ENCODE measurements at regions not wholly inside any gene's neighbourhood (a gene's known extent, or its start where the extent isn't known, plus 50 kb on each side); places are given as distances from the start of the nearest gene placed in this dataset.

DNA sequence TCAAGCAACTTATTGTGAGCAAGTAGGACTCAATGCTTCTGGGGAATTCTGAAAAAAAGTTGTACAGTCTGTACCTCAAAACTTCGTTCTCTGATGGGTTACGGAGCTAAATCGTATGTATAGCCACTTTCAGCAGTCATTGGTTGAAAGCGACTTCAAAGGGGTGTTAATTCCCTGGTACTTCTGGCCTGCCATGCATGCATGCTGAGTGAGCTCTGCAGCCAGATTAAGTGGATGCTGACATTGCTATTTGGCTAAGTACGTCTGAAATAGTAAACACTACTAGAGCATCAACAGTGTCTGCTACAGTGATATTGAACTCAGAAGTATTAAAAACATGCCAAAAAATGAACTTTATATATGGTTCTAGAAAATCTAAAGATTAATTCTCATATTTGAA, 1183.1 kb upstream of the PCDH20 start:
- in situ Hi-C loops (cut with HindIII; ENCODE audit: extremely low pct_ligation_motif_present, low pct_unique_long_range_greater_than_20kb), result no loop called here
- CTCF ChIA-PET (ENCODE audit: low intra/inter-chr PET ratio, low total read pairs), result no interaction called here
- Histone ChIP-seq H3K27ac (ENCODE audit: extremely low read length, insufficient read depth, low read length) (no peak overlapping the region), H3K4me1 (ENCODE audit: insufficient read depth, low read length) (no peaks in the 10 kb centered on the region), H4K20me1 (ENCODE audit: insufficient read depth, low read length) (no peaks in the 10 kb centered on the region), H3K36me3 (replicated peaks in 1 of 2; ENCODE audit: control insufficient read depth in 1 of 2, insufficient read depth in 2 of 2, low read length in 2 of 2) (no peaks in the 10 kb centered on the region), H3K27me3 (ENCODE audit: control insufficient read depth in 1 of 2, insufficient read depth in 2 of 2, low read length in 2 of 2) (no peaks in the 10 kb centered on the region), H3K9me3 (ENCODE audit: low read length) (no peaks in the 10 kb centered on the region), H3K79me2 (ENCODE audit: insufficient read depth, low read length) (no peaks in the 10 kb centered on the region), H3K4me3 (replicated peaks in 1 of 3; ENCODE audit: insufficient read depth in 1 of 3, low read depth in 2 of 3, low read length in 3 of 3) (no peak overlapping the region), H2AFZ (ENCODE audit: low read length) (no peak overlapping the region), H3K9ac (ENCODE audit: insufficient read depth, low read depth, low read length) (no peak overlapping the region), H3K4me2 (ENCODE audit: low read depth, low read length) (no peak overlapping the region)
- POLR2A ChIA-PET, result no interaction called here
- 14% methylated on average over 5 of the region's 5 CpGs for whole genome bisulfite sequencing (ENCODE audit: low lambda C conversion rate)
- BruUV-seq (replicated peaks), result no TSS peak
- intact Hi-C loops (cut with micrococcal nuclease; ENCODE audit: unreplicated experiment), result no loop called here
- FAIRE-seq, result no peak
- DNase-seq (ENCODE audit: low spot score), result no peak
- TF ChIP-seq MAFK (conservative IDR thresholded peaks at IDR 0.05 in 1 of 2, IDR thresholded peaks at IDR 0.05 in 1 of 2; ENCODE audit: low read length in 2 of 2), result 0 out of 4 replicates have a peak, but pooled peaks of 1 of the 2 experiments have one; percentile 5
- TF ChIP-seq, protein P1, sequence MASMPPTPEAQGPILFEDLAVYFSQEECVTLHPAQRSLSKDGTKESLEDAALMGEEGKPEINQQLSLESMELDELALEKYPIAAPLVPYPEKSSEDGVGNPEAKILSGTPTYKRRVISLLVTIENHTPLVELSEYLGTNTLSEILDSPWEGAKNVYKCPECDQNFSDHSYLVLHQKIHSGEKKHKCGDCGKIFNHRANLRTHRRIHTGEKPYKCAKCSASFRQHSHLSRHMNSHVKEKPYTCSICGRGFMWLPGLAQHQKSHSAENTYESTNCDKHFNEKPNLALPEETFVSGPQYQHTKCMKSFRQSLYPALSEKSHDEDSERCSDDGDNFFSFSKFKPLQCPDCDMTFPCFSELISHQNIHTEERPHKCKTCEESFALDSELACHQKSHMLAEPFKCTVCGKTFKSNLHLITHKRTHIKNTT (CRISPR knock-in tag; IDR thresholded peaks at IDR 0.05), result no peak
- no peak for ATAC-seq

DNA sequence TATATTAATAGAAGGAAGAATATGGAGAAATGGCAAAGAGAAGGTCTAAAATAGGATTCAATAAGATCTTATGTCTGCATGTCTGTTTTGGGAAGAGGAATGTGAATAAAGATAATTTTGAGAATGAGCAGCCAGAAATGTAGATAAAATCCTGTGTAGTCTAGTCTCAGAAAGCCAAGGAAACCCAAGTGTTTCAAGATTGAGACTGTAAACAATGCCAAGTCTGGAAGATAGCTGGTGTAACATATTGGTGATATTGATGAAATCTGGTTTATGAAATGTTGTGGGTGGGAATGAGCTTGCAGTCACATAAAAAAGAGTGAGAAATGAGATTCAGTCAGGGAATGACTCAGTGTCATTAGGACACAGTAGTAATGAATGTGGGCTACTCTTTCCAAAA, 1180.3 kb upstream of the PCDH20 start:
- no peaks in the 10 kb centered on the region for H3K4me1 ChIP-seq (ENCODE audit: insufficient read depth, low read length)
- no peaks in the 10 kb centered on the region for H4K20me1 ChIP-seq (ENCODE audit: insufficient read depth, low read length)
- BruUV-seq (replicated peaks), result no TSS peak
- no peaks in the 10 kb centered on the region for H3K79me2 ChIP-seq (ENCODE audit: insufficient read depth, low read length)
- H3K4me2 ChIP-seq (ENCODE audit: low read depth, low read length), result no peak overlapping the region
- H3K27ac ChIP-seq (ENCODE audit: extremely low read length, insufficient read depth, low read length), result no peak overlapping the region
- H3K27me3 ChIP-seq (ENCODE audit: control insufficient read depth in 1 of 2, insufficient read depth in 2 of 2, low read length in 2 of 2), result no peaks in the 10 kb centered on the region
- no peak for FAIRE-seq
- H3K9me3 ChIP-seq (ENCODE audit: low read length), result no peaks in the 10 kb centered on the region
- ATAC-seq, result no peak
- no peak overlapping the region for H3K9ac ChIP-seq (ENCODE audit: insufficient read depth, low read depth, low read length)
- intact Hi-C loops (cut with micrococcal nuclease; ENCODE audit: unreplicated experiment) (no loop called here), in situ Hi-C loops (cut with HindIII; ENCODE audit: extremely low pct_ligation_motif_present, low pct_unique_long_range_greater_than_20kb) (no loop called here)
- CTCF ChIA-PET (ENCODE audit: low intra/inter-chr PET ratio, low total read pairs), result no interaction called here
- no peak overlapping the region for H2AFZ ChIP-seq (ENCODE audit: low read length)
- no peak for DNase-seq (ENCODE audit: low spot score)
- H3K4me3 ChIP-seq (replicated peaks in 1 of 3; ENCODE audit: insufficient read depth in 1 of 3, low read depth in 2 of 3, low read length in 3 of 3), result no peak overlapping the region
- POLR2A ChIA-PET, result no interaction called here
- H3K36me3 ChIP-seq (replicated peaks in 1 of 2; ENCODE audit: control insufficient read depth in 1 of 2, insufficient read depth in 2 of 2, low read length in 2 of 2), result no peaks in the 10 kb centered on the region
- TF ChIP-seq ELF1 (CRISPR knock-in tag; IDR thresholded peaks at IDR 0.05), result no peak
- TF ChIP-seq, protein P2, sequence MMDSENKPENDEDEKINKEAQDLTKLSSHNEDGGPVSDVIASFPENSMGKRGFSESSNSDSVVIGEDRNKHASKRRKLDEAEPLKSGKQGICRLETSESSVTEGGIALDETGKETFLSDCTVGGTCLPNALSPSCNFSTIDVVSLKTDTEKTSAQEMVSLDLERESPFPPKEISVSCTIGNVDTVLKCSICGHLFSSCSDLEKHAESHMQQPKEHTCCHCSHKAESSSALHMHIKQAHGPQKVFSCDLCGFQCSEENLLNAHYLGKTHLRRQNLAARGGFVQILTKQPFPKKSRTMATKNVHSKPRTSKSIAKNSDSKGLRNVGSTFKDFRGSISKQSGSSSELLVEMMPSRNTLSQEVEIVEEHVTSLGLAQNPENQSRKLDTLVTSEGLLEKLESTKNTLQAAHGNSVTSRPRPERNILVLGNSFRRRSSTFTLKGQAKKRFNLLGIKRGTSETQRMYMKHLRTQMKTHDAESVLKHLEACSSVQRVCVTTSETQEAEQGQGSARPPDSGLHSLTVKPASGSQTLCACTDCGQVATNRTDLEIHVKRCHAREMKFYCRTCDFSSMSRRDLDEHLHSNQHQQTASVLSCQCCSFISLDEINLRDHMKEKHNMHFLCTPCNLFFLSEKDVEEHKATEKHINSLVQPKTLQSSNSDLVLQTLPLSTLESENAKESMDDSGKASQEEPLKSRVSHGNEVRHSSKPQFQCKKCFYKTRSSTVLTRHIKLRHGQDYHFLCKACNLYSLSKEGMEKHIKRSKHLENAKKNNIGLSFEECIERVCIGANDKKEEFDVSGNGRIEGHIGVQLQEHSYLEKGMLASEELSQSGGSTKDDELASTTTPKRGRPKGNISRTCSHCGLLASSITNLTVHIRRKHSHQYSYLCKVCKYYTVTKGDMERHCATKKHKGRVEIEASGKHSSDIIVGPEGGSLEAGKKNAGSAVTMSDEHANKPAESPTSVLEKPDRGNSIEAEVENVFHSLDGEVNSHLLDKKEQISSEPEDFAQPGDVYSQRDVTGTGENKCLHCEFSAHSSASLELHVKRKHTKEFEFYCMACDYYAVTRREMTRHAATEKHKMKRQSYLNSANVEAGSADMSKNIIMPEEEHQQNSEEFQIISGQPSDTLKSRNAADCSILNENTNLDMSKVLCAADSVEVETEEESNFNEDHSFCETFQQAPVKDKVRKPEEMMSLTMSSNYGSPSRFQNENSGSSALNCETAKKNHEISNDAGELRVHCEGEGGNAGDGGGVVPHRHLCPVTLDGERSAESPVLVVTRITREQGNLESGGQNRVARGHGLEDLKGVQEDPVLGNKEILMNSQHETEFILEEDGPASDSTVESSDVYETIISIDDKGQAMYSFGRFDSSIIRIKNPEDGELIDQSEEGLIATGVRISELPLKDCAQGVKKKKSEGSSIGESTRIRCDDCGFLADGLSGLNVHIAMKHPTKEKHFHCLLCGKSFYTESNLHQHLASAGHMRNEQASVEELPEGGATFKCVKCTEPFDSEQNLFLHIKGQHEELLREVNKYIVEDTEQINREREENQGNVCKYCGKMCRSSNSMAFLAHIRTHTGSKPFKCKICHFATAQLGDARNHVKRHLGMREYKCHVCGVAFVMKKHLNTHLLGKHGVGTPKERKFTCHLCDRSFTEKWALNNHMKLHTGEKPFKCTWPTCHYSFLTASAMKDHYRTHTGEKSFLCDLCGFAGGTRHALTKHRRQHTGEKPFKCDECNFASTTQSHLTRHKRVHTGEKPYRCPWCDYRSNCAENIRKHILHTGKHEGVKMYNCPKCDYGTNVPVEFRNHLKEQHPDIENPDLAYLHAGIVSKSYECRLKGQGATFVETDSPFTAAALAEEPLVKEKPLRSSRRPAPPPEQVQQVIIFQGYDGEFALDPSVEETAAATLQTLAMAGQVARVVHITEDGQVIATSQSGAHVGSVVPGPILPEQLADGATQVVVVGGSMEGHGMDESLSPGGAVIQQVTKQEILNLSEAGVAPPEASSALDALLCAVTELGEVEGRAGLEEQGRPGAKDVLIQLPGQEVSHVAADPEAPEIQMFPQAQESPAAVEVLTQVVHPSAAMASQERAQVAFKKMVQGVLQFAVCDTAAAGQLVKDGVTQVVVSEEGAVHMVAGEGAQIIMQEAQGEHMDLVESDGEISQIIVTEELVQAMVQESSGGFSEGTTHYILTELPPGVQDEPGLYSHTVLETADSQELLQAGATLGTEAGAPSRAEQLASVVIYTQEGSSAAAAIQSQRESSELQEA (CRISPR knock-in tag; IDR thresholded peaks at IDR 0.05; ENCODE audit: not compliant biosample characterization), result no peak
- TF ChIP-seq ZFP37 (CRISPR knock-in tag; IDR thresholded peaks at IDR 0.05; ENCODE audit: borderline replicate concordance), result no peak
- TF ChIP-seq, protein P3, sequence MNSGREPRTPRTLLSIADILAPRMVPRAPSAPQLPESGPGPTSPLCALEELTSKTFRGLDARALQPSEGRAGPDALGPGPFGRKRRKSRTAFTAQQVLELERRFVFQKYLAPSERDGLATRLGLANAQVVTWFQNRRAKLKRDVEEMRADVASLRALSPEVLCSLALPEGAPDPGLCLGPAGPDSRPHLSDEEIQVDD (CRISPR knock-in tag; IDR thresholded peaks at IDR 0.05; ENCODE audit: borderline replicate concordance), result no peak
- TF ChIP-seq ZNF44 (CRISPR knock-in tag; IDR thresholded peaks at IDR 0.05), result no peak
- no peak for TF ChIP-seq SNAI1 (CRISPR knock-in tag; IDR thresholded peaks at IDR 0.05; ENCODE audit: borderline replicate concordance)
